ENCODE measurements at regions not wholly inside any gene's neighbourhood (a gene's known extent, or its start where the extent isn't known, plus 50 kb on each side); places are given as distances from the start of the nearest gene placed in this dataset.

DNA sequence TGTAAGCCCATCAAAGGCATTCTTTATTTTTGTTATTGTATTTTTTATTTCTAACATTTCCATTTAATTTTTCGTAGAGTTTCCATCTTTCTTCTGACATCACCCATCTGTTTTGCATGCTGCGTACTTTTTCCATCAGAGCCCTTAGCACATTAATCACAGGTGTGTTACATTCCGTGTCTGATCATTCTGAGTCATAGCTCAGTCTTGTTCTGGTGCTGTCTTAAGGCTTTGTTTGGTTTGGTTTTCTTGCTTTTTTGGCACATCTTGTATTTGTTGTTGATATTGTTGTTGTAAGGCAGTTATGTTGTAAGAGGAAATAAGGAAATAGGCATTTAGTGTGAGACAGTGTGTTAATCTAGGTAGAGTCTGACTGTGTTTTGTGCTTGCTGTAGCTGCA is 214.6 kb upstream of the CDH4 start:
- H3K36me3 ChIP-seq (ENCODE audit: insufficient read depth in 1 of 2, low read depth in 1 of 2) = no peaks in the 10 kb centered on the region
- TF ChIP-seq, protein P1, sequence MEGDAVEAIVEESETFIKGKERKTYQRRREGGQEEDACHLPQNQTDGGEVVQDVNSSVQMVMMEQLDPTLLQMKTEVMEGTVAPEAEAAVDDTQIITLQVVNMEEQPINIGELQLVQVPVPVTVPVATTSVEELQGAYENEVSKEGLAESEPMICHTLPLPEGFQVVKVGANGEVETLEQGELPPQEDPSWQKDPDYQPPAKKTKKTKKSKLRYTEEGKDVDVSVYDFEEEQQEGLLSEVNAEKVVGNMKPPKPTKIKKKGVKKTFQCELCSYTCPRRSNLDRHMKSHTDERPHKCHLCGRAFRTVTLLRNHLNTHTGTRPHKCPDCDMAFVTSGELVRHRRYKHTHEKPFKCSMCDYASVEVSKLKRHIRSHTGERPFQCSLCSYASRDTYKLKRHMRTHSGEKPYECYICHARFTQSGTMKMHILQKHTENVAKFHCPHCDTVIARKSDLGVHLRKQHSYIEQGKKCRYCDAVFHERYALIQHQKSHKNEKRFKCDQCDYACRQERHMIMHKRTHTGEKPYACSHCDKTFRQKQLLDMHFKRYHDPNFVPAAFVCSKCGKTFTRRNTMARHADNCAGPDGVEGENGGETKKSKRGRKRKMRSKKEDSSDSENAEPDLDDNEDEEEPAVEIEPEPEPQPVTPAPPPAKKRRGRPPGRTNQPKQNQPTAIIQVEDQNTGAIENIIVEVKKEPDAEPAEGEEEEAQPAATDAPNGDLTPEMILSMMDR (IDR thresholded peaks at IDR 0.05) = no peak
- no peak overlapping the region for H3K27ac ChIP-seq
- no peaks in the 10 kb centered on the region for H3K4me1 ChIP-seq
- ATAC-seq = no peak
- 85 to 91% (median 89%) methylated on average over 3 of the region's 3 CpGs for WGBS, 3 donors
- no peak for DNase-seq
- intact Hi-C loops (cut with DNase I) = no loop called here
- H3K4me3 ChIP-seq = no peak overlapping the region
- peaks cover 6% of the 10 kb centered on the region for H3K9me3 ChIP-seq
- H3K27me3 ChIP-seq (ENCODE audit: insufficient read depth in 3 of 3, low read length in 2 of 3) = no peaks in the 10 kb centered on the region

DNA sequence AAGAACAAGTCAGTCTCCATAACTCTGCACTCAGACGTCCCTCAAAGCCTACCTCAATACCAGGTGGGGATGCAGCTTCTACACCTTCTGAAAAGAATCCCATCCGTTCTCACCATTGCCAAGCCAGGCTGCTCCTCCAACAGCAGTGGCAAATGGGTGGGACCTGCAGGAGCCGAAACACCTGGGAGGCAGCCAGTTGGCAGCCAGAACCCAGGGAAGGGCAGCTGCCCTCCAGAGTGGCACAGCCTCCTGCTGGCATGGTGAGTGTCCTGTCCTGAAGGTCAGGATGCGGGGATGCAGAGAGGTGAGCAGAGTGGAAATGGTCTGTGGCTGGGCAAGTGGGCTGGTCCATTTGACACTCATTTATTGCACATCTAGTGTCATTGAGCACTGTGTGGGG is 210.6 kb upstream of the CDH4 start:
- ATAC-seq = no peak
- H3K4me3 ChIP-seq = no peak overlapping the region
- no peaks in the 10 kb centered on the region for H3K4me1 ChIP-seq
- DNase-seq = no peak
- peaks cover 6% of the 10 kb centered on the region for H3K9me3 ChIP-seq
- WGBS, 3 donors = 50 to 68% (median 60%) methylated on average over 4 of the region's 4 CpGs
- H3K27me3 ChIP-seq (ENCODE audit: insufficient read depth in 3 of 3, low read length in 2 of 3) = peaks cover 0 to 5% (median 0%) of the 10 kb centered on the region in 3 donors
- H3K36me3 ChIP-seq (ENCODE audit: insufficient read depth in 1 of 2, low read depth in 1 of 2) = no peaks in the 10 kb centered on the region
- TF ChIP-seq, protein P1 (IDR thresholded peaks at IDR 0.05) = no peak
- intact Hi-C loops (cut with DNase I) = no loop called here
- no peak overlapping the region for H3K27ac ChIP-seq

DNA sequence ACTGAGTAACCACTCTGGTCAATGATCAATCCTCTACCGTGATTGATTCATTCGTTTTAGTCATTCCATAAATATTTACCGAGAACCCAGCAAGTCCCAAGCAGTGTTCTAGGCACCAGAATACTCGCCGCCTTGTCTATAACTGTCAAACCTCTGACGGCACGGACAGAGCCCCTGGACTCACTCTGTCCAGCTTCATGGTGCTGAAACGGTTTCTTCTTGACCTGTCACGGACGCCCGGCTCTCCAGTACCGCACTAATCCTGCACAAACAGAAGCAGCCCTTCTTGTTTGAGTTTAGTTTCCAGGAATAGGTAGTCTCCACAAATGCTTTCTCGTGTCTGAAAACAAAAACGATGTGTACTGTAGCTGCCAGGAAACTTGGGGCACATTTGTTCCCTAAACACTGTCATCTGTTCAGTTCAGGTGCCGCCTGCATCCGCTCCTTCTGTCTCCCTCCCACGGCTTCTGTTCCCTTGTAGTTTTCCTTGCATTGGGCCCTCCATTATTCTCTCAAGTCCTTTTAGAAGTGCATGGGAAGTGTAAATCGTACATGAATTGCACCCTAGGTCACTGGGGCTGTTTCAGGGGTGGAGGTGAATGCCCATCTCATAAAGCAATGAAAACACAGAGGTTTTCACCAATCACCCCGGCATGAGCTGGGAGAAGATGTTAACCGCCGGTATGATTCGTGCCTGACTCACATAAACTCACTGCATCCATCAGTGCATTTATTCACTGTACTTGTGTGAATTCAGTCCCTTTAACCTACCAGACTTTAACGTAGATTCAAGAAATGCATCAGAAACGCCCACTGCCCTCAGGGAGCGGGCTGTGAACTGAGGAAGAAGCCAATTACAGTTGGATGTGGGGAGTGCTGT is 209.3 kb upstream of the CDH4 start:
- Histone ChIP-seq H3K9me3 (no peaks in the 10 kb centered on the region), H3K27ac (no peak overlapping the region), H3K4me3 (no peak overlapping the region), H3K27me3 (ENCODE audit: insufficient read depth in 3 of 3, low read length in 2 of 3) (peaks cover 0 to 5% (median 0%) of the 10 kb centered on the region in 3 donors), H3K4me1 (no peaks in the 10 kb centered on the region), H3K36me3 (ENCODE audit: insufficient read depth in 1 of 2, low read depth in 1 of 2) (no peaks in the 10 kb centered on the region)
- intact Hi-C loops (cut with DNase I) = no loop called here
- ATAC-seq (no peak), DNase-seq (no peak)
- 67 to 72% (median 70%) methylated on average over 25 of the region's 25 CpGs for WGBS, 3 donors
- TF ChIP-seq, protein P1 (IDR thresholded peaks at IDR 0.05) = no peak

DNA sequence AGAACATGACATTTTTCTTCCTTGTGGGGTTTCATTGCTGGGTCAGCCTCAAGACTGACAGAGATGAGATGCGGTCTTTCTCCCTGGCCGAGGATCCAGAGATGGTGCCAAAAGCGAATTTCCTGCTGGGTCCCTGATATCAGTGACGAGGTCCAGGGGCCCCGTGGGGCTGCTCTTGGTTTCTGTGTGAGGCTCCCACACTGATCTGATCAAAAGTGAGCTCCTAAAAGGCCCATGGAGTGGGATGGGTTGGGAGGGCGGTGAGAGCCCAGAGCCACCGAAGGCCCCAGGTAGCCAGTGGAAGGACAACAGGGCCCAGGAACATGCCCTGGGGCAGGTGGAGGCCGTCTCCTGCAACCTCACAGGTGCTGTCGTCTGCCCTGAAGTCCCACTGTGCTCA is 208.4 kb upstream of the CDH4 start:
- Histone ChIP-seq H3K27me3 (ENCODE audit: insufficient read depth in 3 of 3, low read length in 2 of 3) (peaks cover 0 to 5% (median 0%) of the 10 kb centered on the region in 3 donors), H3K9me3 (no peaks in the 10 kb centered on the region), H3K4me1 (no peaks in the 10 kb centered on the region), H3K36me3 (ENCODE audit: insufficient read depth in 1 of 2, low read depth in 1 of 2) (no peaks in the 10 kb centered on the region), H3K27ac (no peak overlapping the region), H3K4me3 (no peak overlapping the region)
- TF ChIP-seq, protein P1 (IDR thresholded peaks at IDR 0.05) = no peak
- intact Hi-C loops (cut with DNase I) = no loop called here
- DNase-seq (no peak), ATAC-seq (no peak)
- WGBS, 3 donors = 73 to 81% (median 80%) methylated on average over 9 of the region's 9 CpGs
